H9 (cell line): ENCODE measurements at regions not wholly inside any gene's neighbourhood (a gene's known extent, or its start where the extent isn't known, plus 50 kb on each side); places are given as distances from the start of the nearest gene placed in this dataset.

Experiments
- DNase-seq: peaks from one replicate; pipeline ENCODE4 v3.0.0-alpha.2; 2017
- H2AFZ ChIP-seq: one replicate; pipeline ENCODE4 v1.6.1; 2013; ENCODE audit warnings: mild to moderate bottlenecking, low read length, control low read depth, moderate library complexity
- H2AK5ac ChIP-seq: 2 replicates; pipeline ENCODE4 v1.6.1; 2013; ENCODE audit warnings: low read length, control low read depth, mixed read lengths; ENCODE audit not compliant: insufficient read length
- H2BK120ac ChIP-seq: one replicate; pipeline ENCODE4 v1.6.1; 2013; ENCODE audit warnings: low read depth, mild to moderate bottlenecking, low read length, control low read depth, inconsistent platforms; ENCODE audit not compliant: poor library complexity, severe bottlenecking
- H2BK12ac ChIP-seq: 2 replicates; pipeline ENCODE4 v1.6.1; 2013; ENCODE audit warnings: low read length, control low read depth, mixed read lengths, low read depth; ENCODE audit not compliant: insufficient read length
- H2BK15ac ChIP-seq: 2 replicates; pipeline ENCODE4 v1.6.1; 2013; ENCODE audit warnings: low read depth, low read length, control low read depth
- H2BK20ac ChIP-seq: one replicate; pipeline ENCODE4 v1.6.1; 2013; ENCODE audit warnings: low read depth, mild to moderate bottlenecking, low read length, control low read depth, inconsistent platforms; ENCODE audit not compliant: poor library complexity, severe bottlenecking
- H2BK5ac ChIP-seq: 2 replicates; pipeline ENCODE4 v1.6.1; 2013; ENCODE audit warnings: low read length, control low read depth, mixed read lengths; ENCODE audit not compliant: insufficient read length
- H3K14ac ChIP-seq: 2 replicates; pipeline ENCODE4 v1.6.1; 2013; ENCODE audit warnings: low read length, control low read depth; ENCODE audit not compliant: insufficient read depth
- H3K18ac ChIP-seq: 2 replicates; pipeline ENCODE4 v1.6.1; 2013; ENCODE audit warnings: low read depth, mild to moderate bottlenecking, mixed read lengths, low read length, control low read depth; ENCODE audit not compliant: insufficient read length
- H3K23ac ChIP-seq: 2 replicates; pipeline ENCODE4 v1.6.1; 2013; ENCODE audit warnings: low read length, control low read depth, mixed read lengths, low read depth; ENCODE audit not compliant: insufficient read length
- H3K23me2 ChIP-seq: 2 replicates; pipeline ENCODE4 v1.6.1; 2013; ENCODE audit warnings: low read depth, mild to moderate bottlenecking, mixed read lengths, low read length, control low read depth; ENCODE audit not compliant: insufficient read length, poor library complexity, severe bottlenecking
- H3K27ac ChIP-seq: 2 replicates; pipeline ENCODE4 v1.5.1; 2013; ENCODE audit warnings: low read length, control low read depth, mixed read lengths, low read depth; ENCODE audit not compliant: insufficient read length
- H3K27me3 ChIP-seq: 2 replicates; pipeline ENCODE4 v1.6.1; 2013; ENCODE audit warnings: low read length, control low read depth, inconsistent platforms; ENCODE audit not compliant: insufficient read depth
- H3K4ac ChIP-seq: 2 replicates; pipeline ENCODE4 v1.6.1; 2013; ENCODE audit warnings: low read depth, mild to moderate bottlenecking, control low read depth, inconsistent platforms, low read length, moderate library complexity
- H3K4me1 ChIP-seq: 2 replicates; pipeline ENCODE4 v1.6.1; 2013; ENCODE audit warnings: low read length, control low read depth, inconsistent platforms; ENCODE audit not compliant: insufficient read depth
- H3K4me2 ChIP-seq: 2 replicates; pipeline ENCODE4 v1.6.1; 2013; ENCODE audit warnings: low read length, control low read depth, mixed read lengths; ENCODE audit not compliant: insufficient read length, insufficient read depth
- H3K56ac ChIP-seq: 2 replicates; pipeline ENCODE4 v1.6.1; 2013; ENCODE audit warnings: low read depth, mild to moderate bottlenecking, mixed read lengths, low read length, control low read depth; ENCODE audit not compliant: insufficient read length
- H3K79me1 ChIP-seq: 2 replicates; pipeline ENCODE4 v1.6.1; 2013; ENCODE audit warnings: low read depth, mild to moderate bottlenecking, moderate library complexity, low read length, control low read depth, inconsistent platforms; ENCODE audit not compliant: insufficient read depth, poor library complexity, severe bottlenecking
- H3K79me2 ChIP-seq: 2 replicates; pipeline ENCODE4 v1.6.1; 2013; ENCODE audit warnings: low read length, control low read depth, inconsistent platforms; ENCODE audit not compliant: insufficient read depth
- H3K9ac ChIP-seq: 2 replicates; pipeline ENCODE4 v1.6.1; 2013; ENCODE audit warnings: low read length, control low read depth, mixed read lengths; ENCODE audit not compliant: insufficient read length; ENCODE audit errors: extremely low read depth
- H3K9me3 ChIP-seq: one replicate; pipeline ENCODE4 v1.6.1; 2013; ENCODE audit warnings: low read depth, low read length, inconsistent platforms; ENCODE audit not compliant: control insufficient read depth
- H3T11ph ChIP-seq: one replicate; pipeline ENCODE4 v1.6.1; 2013; ENCODE audit warnings: mild to moderate bottlenecking, low read length, control low read depth, inconsistent platforms
- H4K20me1 ChIP-seq: one replicate; pipeline ENCODE4 v1.6.1; 2013; ENCODE audit not compliant: control insufficient read depth, insufficient read length, insufficient read depth
- H4K5ac ChIP-seq: 2 replicates; pipeline ENCODE4 v1.6.1; 2013; ENCODE audit warnings: low read depth, mild to moderate bottlenecking, mixed read lengths, low read length, control low read depth; ENCODE audit not compliant: insufficient read length
- H4K8ac ChIP-seq: replicated peaks from 2 replicates; pipeline ENCODE4 v1.6.1; 2013; ENCODE audit warnings: low read length, control low read depth, mixed read lengths, low read depth; ENCODE audit not compliant: insufficient read length
- H4K91ac ChIP-seq: 2 replicates; pipeline ENCODE4 v1.6.1; 2013; ENCODE audit warnings: low read depth, mild to moderate bottlenecking, moderate library complexity, mixed read lengths, low read length, control low read depth; ENCODE audit not compliant: insufficient read length
- H3K27ac Mint-ChIP-seq, 3 experiments: 2 replicates in 2 of 3; 3 replicates in 1 of 3; pipeline ENCODE4 v1.8.0; 2020 to 2021; ENCODE audit warnings: mixed read lengths in 3 of 3, mild to moderate bottlenecking in 1 of 3, moderate library complexity in 1 of 3
- H3K27me3 Mint-ChIP-seq: 2 replicates; pipeline ENCODE4 v1.8.0; 2021; ENCODE audit warnings: low read depth, mild to moderate bottlenecking, moderate library complexity, mixed read lengths
- H3K36me3 Mint-ChIP-seq, 3 experiments: 2 replicates in 2 of 3; 3 replicates in 1 of 3; pipeline ENCODE4 v1.8.0; 2020 to 2021; ENCODE audit warnings: low read depth in 3 of 3, mixed read lengths in 3 of 3; ENCODE audit not compliant: insufficient read depth in 1 of 3
- H3K4me1 Mint-ChIP-seq, 2 experiments: 2 replicates each; pipeline ENCODE4 v1.8.0; 2020; ENCODE audit warnings: mixed read lengths in 2 of 2
- H3K4me3 Mint-ChIP-seq, 2 experiments: 2 replicates in 1 of 2; 3 replicates in 1 of 2; pipeline ENCODE4 v1.8.0; 2020 to 2021; ENCODE audit warnings: mild to moderate bottlenecking in 2 of 2, mixed read lengths in 2 of 2, moderate library complexity in 1 of 2
- H3K9me3 Mint-ChIP-seq, 2 experiments: 2 replicates in 1 of 2; 3 replicates in 1 of 2; pipeline ENCODE4 v1.8.0; 2020; ENCODE audit warnings: mild to moderate bottlenecking in 2 of 2, mixed read lengths in 2 of 2, moderate library complexity in 1 of 2
- TF ChIP-seq, protein P1 (sequence below): fragments of 200-600 bp; sonication (generic); conservative IDR thresholded peaks from 3 replicates; pipeline ENCODE4 v1.8.0; 2021; ENCODE audit warnings: antibody characterized with exemption, mild to moderate bottlenecking

DNA sequence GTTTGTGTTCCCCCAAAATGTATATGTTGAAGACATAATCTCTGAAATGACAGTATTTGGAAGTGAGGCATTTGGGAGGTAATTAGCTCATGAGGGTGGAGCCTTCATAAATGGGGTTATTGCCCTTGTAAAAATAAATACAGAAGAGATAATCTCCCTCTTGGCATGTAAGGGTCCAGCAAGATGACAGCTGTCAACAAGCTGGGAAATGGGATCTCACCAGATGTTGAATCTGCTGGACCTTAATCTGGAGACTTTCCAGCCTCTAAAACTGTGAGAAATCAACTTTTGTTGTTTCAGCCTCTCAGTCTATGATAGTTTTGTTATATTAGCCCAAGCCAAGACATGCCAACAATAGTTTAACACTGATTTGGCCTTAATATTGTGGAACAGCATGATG, 438.2 kb upstream of the PCDH7 start:
- Histone ChIP-seq H2BK120ac (no peak overlapping the region), H3K9me3 (no peaks in the 10 kb centered on the region), H3K9ac (no peak overlapping the region), H3K23me2 (no peaks in the 10 kb centered on the region), H3K23ac (no peak overlapping the region), H2BK5ac (no peak overlapping the region), H4K20me1 (no peaks in the 10 kb centered on the region), H4K91ac (no peak overlapping the region), H2BK20ac (no peak overlapping the region), H3K27me3 (no peaks in the 10 kb centered on the region), H3K4me1 (no peaks in the 10 kb centered on the region), H2AFZ (no peak overlapping the region), H3K27ac (no peak overlapping the region), H3K79me2 (no peaks in the 10 kb centered on the region), H3K18ac (no peak overlapping the region), H3K4me2 (no peak overlapping the region), H2AK5ac (no peak overlapping the region), H2BK15ac (no peak overlapping the region), H3K56ac (no peak overlapping the region), H3K79me1 (no peaks in the 10 kb centered on the region), H3K14ac (no peak overlapping the region), H4K5ac (no peak overlapping the region), H3T11ph (no peak overlapping the region), H4K8ac (no peak overlapping the region), H3K4ac (no peak overlapping the region), H2BK12ac (no peak overlapping the region)
- no peak overlapping the region for H3K27ac Mint-ChIP-seq
- H3K27me3 Mint-ChIP-seq: no peaks in the 10 kb centered on the region
- H3K4me1 Mint-ChIP-seq: no peaks in the 10 kb centered on the region
- no peak for DNase-seq
- peaks cover 0 to 6% of the 10 kb centered on the region in 2 experiments; a peak in 3 of 5 replicates for H3K9me3 Mint-ChIP-seq
- TF ChIP-seq, protein P1, sequence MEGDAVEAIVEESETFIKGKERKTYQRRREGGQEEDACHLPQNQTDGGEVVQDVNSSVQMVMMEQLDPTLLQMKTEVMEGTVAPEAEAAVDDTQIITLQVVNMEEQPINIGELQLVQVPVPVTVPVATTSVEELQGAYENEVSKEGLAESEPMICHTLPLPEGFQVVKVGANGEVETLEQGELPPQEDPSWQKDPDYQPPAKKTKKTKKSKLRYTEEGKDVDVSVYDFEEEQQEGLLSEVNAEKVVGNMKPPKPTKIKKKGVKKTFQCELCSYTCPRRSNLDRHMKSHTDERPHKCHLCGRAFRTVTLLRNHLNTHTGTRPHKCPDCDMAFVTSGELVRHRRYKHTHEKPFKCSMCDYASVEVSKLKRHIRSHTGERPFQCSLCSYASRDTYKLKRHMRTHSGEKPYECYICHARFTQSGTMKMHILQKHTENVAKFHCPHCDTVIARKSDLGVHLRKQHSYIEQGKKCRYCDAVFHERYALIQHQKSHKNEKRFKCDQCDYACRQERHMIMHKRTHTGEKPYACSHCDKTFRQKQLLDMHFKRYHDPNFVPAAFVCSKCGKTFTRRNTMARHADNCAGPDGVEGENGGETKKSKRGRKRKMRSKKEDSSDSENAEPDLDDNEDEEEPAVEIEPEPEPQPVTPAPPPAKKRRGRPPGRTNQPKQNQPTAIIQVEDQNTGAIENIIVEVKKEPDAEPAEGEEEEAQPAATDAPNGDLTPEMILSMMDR: no peak
- no peak overlapping the region for H3K4me3 Mint-ChIP-seq
- H3K36me3 Mint-ChIP-seq: no peaks in the 10 kb centered on the region
